Astrocyte (in vitro differentiated cells and primary cell): ENCODE measurements at regions not wholly inside any gene's neighbourhood (a gene's known extent, or its start where the extent isn't known, plus 50 kb on each side); places are given as distances from the start of the nearest gene placed in this dataset.

Experiments
- DNase-seq: peaks from one replicate; pipeline ENCODE4 v3.0.0-alpha.2; 2010; ENCODE audit warnings: low read depth
- FAIRE-seq: peaks from 2 replicates; lab custom pipeline; 2011; peaks lifted over from hg19 to GRCh38; lab: Jason Lieb, UNC
- H2AFZ ChIP-seq: 2 replicates; pipeline ENCODE4 v1.6.0; 2012; ENCODE audit warnings: low read depth, low read length, inconsistent platforms
- H3K27ac ChIP-seq: 2 replicates; pipeline ENCODE4 v1.5.1; 2011; ENCODE audit warnings: low read depth, low read length, inconsistent platforms
- H3K27me3 ChIP-seq: 2 replicates; pipeline ENCODE4 v1.6.0; 2011; ENCODE audit warnings: low read length, inconsistent platforms; ENCODE audit not compliant: insufficient read depth
- H3K36me3 ChIP-seq: 2 replicates; pipeline ENCODE4 v1.5.1; 2011; ENCODE audit warnings: low read length, inconsistent platforms; ENCODE audit not compliant: insufficient read depth
- H3K4me1 ChIP-seq: 2 replicates; pipeline ENCODE4 v1.5.1; 2011; ENCODE audit warnings: low read length, inconsistent platforms; ENCODE audit not compliant: insufficient read depth
- H3K4me2 ChIP-seq: 2 replicates; pipeline ENCODE4 v1.6.0; 2012; ENCODE audit warnings: low read length, inconsistent platforms
- H3K4me3 ChIP-seq: 2 replicates; pipeline ENCODE4 v1.5.1; 2011; ENCODE audit warnings: low read depth, mild to moderate bottlenecking, low read length, inconsistent platforms; ENCODE audit not compliant: insufficient read depth
- H3K79me2 ChIP-seq: 2 replicates; pipeline ENCODE4 v1.6.0; 2012; ENCODE audit warnings: mild to moderate bottlenecking, low read length, inconsistent platforms; ENCODE audit not compliant: insufficient read depth
- H3K9ac ChIP-seq: 2 replicates; pipeline ENCODE4 v1.6.0; 2012; ENCODE audit warnings: mild to moderate bottlenecking, low read length, inconsistent platforms
- H3K9me3 ChIP-seq: 2 replicates; pipeline ENCODE4 v1.5.1; 2012; ENCODE audit warnings: low read depth, mild to moderate bottlenecking, low read length, inconsistent platforms; ENCODE audit not compliant: insufficient read depth
- H4K20me1 ChIP-seq: 2 replicates; pipeline ENCODE4 v1.6.0; 2012; ENCODE audit warnings: low read length, inconsistent platforms; ENCODE audit not compliant: insufficient read depth
- H3K27ac Mint-ChIP-seq: one replicate; pipeline ENCODE4 v1.8.0; 2021; ENCODE audit warnings: mild to moderate bottlenecking, mixed read lengths; ENCODE audit not compliant: unreplicated experiment
- H3K27me3 Mint-ChIP-seq: one replicate; pipeline ENCODE4 v1.8.0; 2021; ENCODE audit warnings: low read depth, mixed read lengths; ENCODE audit not compliant: unreplicated experiment
- H3K36me3 Mint-ChIP-seq: one replicate; pipeline ENCODE4 v1.8.0; 2021; ENCODE audit warnings: low read depth, mixed read lengths; ENCODE audit not compliant: unreplicated experiment
- H3K4me1 Mint-ChIP-seq: one replicate; pipeline ENCODE4 v1.8.0; 2021; ENCODE audit warnings: low read depth, mixed read lengths; ENCODE audit not compliant: unreplicated experiment
- H3K4me3 Mint-ChIP-seq: one replicate; pipeline ENCODE4 v1.8.0; 2021; ENCODE audit warnings: mild to moderate bottlenecking, moderate library complexity, mixed read lengths; ENCODE audit not compliant: unreplicated experiment
- H3K9me3 Mint-ChIP-seq: one replicate; pipeline ENCODE4 v1.8.0; 2021; ENCODE audit warnings: mild to moderate bottlenecking, mixed read lengths; ENCODE audit not compliant: unreplicated experiment
- EZH2 ChIP-seq: IDR thresholded peaks from 2 replicates; pipeline ENCODE4 v1.6.1; 2012; ENCODE audit warnings: mild to moderate bottlenecking, low read length, inconsistent platforms; ENCODE audit not compliant: insufficient read depth
- TF ChIP-seq, protein P1 (sequence below): IDR thresholded peaks from 2 replicates; pipeline ENCODE4 v1.5.1; 2011; ENCODE audit warnings: low read depth, mild to moderate bottlenecking, inconsistent platforms, low read length, moderate library complexity; ENCODE audit not compliant: insufficient read depth

DNA sequence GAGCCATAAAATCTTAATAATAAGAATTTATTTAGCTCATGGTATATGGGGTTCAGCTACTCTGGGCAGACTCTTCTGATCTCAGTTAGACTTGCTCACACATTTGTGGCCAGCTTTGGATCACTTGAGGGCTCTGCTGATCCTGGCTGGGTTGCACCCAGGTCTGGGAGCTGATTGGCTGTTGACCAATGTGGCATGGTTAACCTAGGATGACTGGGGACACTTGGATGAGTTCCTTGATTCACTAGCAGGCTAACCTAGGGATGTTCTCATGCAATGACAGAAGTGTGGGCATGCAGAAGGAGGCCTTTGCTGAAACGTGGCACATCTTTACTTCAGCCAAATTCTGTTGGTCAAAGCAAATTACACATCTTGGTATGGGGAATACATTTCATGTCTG lies 569.5 kb downstream of the UTRN start:
- Mint-ChIP-seq H3K36me3 (no peaks in the 10 kb centered on the region), H3K9me3 (no peaks in the 10 kb centered on the region), H3K27ac (no peak overlapping the region), H3K4me1 (no peaks in the 10 kb centered on the region), H3K4me3 (no peak overlapping the region), H3K27me3 (no peaks in the 10 kb centered on the region)
- no peaks in the 10 kb centered on the region for H3K4me1 ChIP-seq
- FAIRE-seq (no peak), DNase-seq (no peak)
- H3K27ac ChIP-seq = no peak overlapping the region
- no peaks in the 10 kb centered on the region for H3K27me3 ChIP-seq
- TF ChIP-seq, protein P1, sequence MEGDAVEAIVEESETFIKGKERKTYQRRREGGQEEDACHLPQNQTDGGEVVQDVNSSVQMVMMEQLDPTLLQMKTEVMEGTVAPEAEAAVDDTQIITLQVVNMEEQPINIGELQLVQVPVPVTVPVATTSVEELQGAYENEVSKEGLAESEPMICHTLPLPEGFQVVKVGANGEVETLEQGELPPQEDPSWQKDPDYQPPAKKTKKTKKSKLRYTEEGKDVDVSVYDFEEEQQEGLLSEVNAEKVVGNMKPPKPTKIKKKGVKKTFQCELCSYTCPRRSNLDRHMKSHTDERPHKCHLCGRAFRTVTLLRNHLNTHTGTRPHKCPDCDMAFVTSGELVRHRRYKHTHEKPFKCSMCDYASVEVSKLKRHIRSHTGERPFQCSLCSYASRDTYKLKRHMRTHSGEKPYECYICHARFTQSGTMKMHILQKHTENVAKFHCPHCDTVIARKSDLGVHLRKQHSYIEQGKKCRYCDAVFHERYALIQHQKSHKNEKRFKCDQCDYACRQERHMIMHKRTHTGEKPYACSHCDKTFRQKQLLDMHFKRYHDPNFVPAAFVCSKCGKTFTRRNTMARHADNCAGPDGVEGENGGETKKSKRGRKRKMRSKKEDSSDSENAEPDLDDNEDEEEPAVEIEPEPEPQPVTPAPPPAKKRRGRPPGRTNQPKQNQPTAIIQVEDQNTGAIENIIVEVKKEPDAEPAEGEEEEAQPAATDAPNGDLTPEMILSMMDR = no peak
- TF ChIP-seq EZH2 = no peak
- H3K4me2 ChIP-seq = no peak overlapping the region
- no peak overlapping the region for H3K4me3 ChIP-seq
- H2AFZ ChIP-seq = no peak overlapping the region
- no peak overlapping the region for H3K9ac ChIP-seq
- H4K20me1 ChIP-seq = no peaks in the 10 kb centered on the region
- no peaks in the 10 kb centered on the region for H3K9me3 ChIP-seq
- H3K36me3 ChIP-seq = peaks cover 4% of the 10 kb centered on the region
- H3K79me2 ChIP-seq = no peaks in the 10 kb centered on the region

DNA sequence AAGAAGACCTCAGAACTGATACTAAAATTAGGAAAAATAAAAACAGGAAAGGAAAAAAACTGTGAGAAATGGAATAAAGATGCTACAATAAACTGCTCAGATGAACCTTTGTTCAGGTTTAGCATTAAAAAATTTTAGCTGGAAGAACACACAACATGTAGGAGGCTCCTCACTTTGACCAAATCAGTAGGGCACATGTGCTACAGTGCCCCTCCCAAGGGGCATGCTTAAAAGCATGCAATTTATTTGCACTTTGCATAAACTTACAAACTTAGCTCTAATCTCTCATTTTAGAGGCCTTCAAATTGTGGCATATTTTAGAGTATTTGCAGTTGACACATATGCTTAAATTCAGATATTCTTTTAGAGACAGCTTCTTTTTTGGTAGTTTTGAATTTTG lies 570.2 kb downstream of the UTRN start:
- Histone ChIP-seq H3K36me3 (peaks cover 4% of the 10 kb centered on the region), H2AFZ (no peak overlapping the region), H3K9ac (no peak overlapping the region), H3K9me3 (no peaks in the 10 kb centered on the region), H3K27me3 (no peaks in the 10 kb centered on the region), H3K4me2 (no peak overlapping the region), H3K79me2 (no peaks in the 10 kb centered on the region), H3K27ac (no peak overlapping the region), H4K20me1 (no peaks in the 10 kb centered on the region), H3K4me3 (no peak overlapping the region), H3K4me1 (no peaks in the 10 kb centered on the region)
- no peak for FAIRE-seq
- Mint-ChIP-seq H3K36me3 (no peaks in the 10 kb centered on the region), H3K27me3 (no peaks in the 10 kb centered on the region), H3K4me3 (no peak overlapping the region), H3K4me1 (no peaks in the 10 kb centered on the region), H3K27ac (no peak overlapping the region), H3K9me3 (no peaks in the 10 kb centered on the region)
- no peak for DNase-seq
- TF ChIP-seq, protein P1 = no peak
- TF ChIP-seq EZH2 = no peak

DNA sequence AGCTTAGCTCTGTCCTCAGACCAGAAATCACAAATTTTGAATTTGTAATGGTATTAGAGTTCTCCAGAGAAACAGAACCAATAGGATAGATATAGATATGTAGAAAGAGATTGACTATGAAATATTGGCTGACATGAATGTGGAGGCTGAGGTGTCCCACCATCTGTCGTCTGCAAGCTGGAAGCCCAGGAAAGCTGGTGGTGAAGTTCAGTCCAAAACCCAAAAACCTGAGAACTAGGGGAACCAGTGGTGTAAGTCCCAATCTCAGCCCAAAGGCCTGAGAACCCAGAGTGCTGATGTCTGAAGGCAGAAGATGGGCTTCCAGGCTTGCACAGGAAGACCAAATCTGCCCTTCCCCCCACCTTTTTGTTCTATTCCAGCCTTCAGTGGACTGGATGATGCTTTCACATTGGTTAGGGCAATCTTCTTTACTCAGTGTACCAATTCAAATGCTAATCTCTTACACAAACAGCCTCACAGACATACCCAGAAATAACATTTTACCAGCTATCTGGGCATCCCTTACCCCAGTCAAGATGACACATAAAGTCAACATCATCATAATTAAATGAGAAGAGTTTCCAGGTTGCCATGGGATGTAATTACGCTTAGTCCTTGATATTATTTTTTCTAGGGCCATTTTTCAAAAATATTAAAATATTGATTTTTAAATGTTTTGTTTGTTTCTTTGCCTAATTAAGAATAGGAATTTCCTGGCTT lies 570.8 kb downstream of the UTRN start:
- H4K20me1 ChIP-seq = no peaks in the 10 kb centered on the region

More for the DNA sequence above, 570.8 kb downstream of the UTRN start:
- no peak overlapping the region for H2AFZ ChIP-seq
- H3K4me1 ChIP-seq = no peaks in the 10 kb centered on the region
- DNase-seq = no peak
- no peak overlapping the region for H3K4me3 ChIP-seq
- Mint-ChIP-seq H3K4me3 (no peak overlapping the region), H3K4me1 (no peaks in the 10 kb centered on the region), H3K36me3 (no peaks in the 10 kb centered on the region), H3K27ac (no peak overlapping the region), H3K27me3 (no peaks in the 10 kb centered on the region), H3K9me3 (no peaks in the 10 kb centered on the region)
- no peaks in the 10 kb centered on the region for H3K9me3 ChIP-seq
- H3K27ac ChIP-seq = no peak overlapping the region
- TF ChIP-seq, protein P1 = no peak
- no peak for TF ChIP-seq EZH2
- H3K27me3 ChIP-seq = no peaks in the 10 kb centered on the region
- FAIRE-seq = peak; percentile 47
- H3K4me2 ChIP-seq = no peak overlapping the region
- H3K9ac ChIP-seq = no peak overlapping the region
- H3K79me2 ChIP-seq = no peaks in the 10 kb centered on the region
- peaks cover 3% of the 10 kb centered on the region for H3K36me3 ChIP-seq
